GM08714 (cell line): ENCODE measurements at regions not wholly inside any gene's neighbourhood (a gene's known extent, or its start where the extent isn't known, plus 50 kb on each side); places are given as distances from the start of the nearest gene placed in this dataset.

Experiments
- H3K4me3 ChIP-seq: fragments of 200-500 bp; sonication (Bioruptor generic); 2 replicates; pipeline ENCODE4 v1.5.1; 2014; ENCODE audit warnings: mild to moderate bottlenecking, low read length, inconsistent platforms
- ZNF274 ChIP-seq: IDR thresholded peaks from 2 replicates; pipeline ENCODE4 v1.6.1; 2012; ENCODE audit warnings: mild to moderate bottlenecking, low read depth, low read length

GRCh38 chr18:42606886-42607495, 508.5 kb downstream of the RIT2 start:
- no peak overlapping the region for H3K4me3 ChIP-seq
- TF ChIP-seq ZNF274: no peak

GRCh38 chr18:42611134-42611533, 504.4 kb downstream of the RIT2 start:
- no peak for TF ChIP-seq ZNF274
- no peak overlapping the region for H3K4me3 ChIP-seq

DNA sequence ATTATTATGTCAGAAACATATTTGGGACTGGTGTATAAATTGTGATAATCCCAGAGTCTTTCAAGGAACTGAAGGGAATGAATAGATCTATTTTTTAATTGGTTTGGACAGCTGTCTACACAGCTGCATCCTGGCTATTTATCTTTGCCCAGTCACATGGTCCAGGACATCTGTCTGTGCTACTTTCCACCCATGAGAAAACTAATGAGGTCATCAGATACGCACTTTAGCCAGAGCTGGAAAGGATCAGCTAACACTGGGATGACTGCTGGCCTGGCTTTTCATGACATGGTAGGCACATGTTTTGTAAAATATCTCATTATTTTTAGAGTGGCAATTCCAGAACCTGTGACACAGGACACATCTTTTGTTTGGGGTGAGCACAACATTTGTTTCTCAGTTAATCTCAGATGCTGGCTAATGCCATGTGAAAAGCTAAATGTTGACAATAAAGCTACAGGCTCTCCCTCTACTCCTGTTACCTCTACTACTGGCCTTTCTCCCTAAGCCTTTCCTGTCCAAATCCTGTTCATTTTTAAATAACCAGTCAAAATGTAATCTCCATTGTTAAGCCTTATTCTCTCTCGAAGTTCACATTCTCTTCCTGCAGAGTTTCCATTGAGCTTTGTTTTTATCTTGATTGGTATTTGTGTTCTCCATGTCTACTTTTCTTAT, 500.7 kb downstream of the RIT2 start:
- TF ChIP-seq ZNF274: no peak
- H3K4me3 ChIP-seq: no peak overlapping the region

DNA sequence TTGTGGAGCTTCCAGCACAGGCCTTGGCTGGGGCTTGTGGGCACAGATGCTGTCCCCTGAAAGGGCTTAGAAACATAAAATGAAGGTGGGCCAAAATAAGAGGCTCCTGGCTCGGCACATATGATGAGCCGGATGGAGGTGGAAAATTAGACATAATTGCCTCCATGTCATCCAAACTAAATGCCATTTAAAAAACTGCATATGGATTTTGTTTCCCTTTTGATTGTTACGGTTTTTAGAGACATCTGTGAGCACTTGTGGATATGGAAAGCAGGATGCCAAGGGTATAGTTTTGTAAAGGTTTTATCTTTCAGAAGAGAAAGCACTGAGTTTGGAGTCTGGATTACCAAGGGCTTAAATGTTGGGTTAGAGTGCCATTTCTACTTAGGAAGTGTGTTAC, 498.3 kb downstream of the RIT2 start:
- no peak overlapping the region for H3K4me3 ChIP-seq
- no peak for TF ChIP-seq ZNF274

GRCh38 chr18:42619771-42620170, 495.7 kb downstream of the RIT2 start:
- TF ChIP-seq ZNF274: no peak
- H3K4me3 ChIP-seq: no peak overlapping the region

- H3K4me3 ChIP-seq: no peak overlapping the region
- no peak for TF ChIP-seq ZNF274
Observed at GRCh38 chr18:42620657-42621056, 494.8 kb downstream of the RIT2 start.

GRCh38 chr18:42623935-42624334, 491.6 kb downstream of the RIT2 start:
- H3K4me3 ChIP-seq: no peak overlapping the region
- no peak for TF ChIP-seq ZNF274

DNA sequence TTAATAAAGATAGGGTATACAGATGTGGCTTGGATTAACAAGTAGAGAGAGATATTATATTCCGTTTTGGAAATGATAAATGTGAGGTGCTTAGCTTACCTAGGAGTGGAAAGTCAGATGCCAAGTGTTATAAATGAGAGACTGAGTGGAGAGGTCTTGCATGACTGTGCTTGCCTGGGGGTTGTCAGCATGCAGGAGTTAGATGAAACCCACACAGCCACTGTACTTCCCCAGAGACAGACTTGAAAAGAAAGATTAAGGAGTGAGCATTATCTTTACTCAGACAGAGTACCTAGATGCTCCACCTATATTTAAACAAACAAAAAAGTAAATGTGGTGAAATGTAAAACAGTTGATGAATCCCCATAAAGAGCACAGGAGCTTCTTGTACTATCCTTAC, 482.7 kb downstream of the RIT2 start:
- H3K4me3 ChIP-seq: no peak overlapping the region
- no peak for TF ChIP-seq ZNF274

DNA sequence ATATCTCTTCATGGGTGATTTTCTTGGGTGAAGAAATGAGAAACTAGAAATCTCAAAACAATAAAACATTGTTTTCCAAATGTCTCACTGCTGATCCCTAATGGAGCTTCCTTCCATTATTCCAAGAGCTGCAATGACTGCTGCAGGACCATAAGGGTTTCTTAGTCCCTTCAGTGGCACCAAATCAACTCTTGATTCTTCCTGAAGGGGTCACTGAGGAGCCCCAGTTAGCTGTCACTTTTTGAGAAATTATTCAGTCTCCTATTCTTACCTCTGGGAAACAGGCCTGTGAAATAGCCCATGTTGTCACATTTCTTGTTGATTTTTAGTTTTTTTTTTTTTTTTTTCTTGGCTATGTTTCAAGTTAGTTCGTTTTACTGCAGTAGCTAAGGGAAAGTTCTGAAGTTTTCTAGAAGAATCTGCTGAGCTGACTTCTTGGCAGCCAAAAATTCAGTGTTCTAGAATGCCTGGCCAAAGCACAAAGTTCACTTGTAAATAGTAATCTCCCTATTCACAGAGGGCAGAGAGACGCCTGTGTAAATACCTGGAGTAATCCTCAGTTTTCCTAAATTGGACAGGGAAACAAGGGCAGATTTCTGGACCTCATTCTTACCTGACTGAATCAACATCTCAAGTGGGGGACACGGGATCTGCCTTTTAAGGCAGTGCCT, 480.0 kb downstream of the RIT2 start:
- H3K4me3 ChIP-seq: no peak overlapping the region
- TF ChIP-seq ZNF274: no peak

DNA sequence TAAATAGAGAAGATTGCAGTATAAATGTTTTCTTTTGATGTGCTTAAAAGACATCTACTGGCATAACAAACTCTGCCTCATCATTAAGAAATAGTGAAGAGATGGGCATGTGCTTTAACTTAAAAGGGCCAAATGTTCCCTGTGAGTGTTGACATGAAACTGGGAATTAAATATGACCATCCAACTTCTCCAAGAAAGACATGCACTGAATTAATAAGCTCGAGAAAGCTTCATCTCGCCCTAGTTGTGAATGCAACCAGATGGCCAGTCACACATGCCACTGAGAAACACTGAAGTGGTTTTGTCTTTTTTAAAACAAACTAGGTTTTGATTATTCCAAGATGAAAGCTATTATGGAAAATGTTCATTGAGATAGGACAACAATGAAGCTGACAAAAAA, 479.2 kb downstream of the RIT2 start:
- TF ChIP-seq ZNF274: no peak
- H3K4me3 ChIP-seq: no peak overlapping the region

GRCh38 chr18:42640160-42640559, 475.3 kb downstream of the RIT2 start:
- no peak for TF ChIP-seq ZNF274
- no peak overlapping the region for H3K4me3 ChIP-seq

- TF ChIP-seq ZNF274: no peak
- no peak overlapping the region for H3K4me3 ChIP-seq
Observed at GRCh38 chr18:42641996-42642395, 473.5 kb downstream of the RIT2 start.

- TF ChIP-seq ZNF274: no peak
- no peak overlapping the region for H3K4me3 ChIP-seq
Observed at GRCh38 chr18:42644729-42645131, 470.8 kb downstream of the RIT2 start.

GRCh38 chr18:42649331-42650035, 466.0 kb downstream of the RIT2 start:
- no peak for TF ChIP-seq ZNF274
- H3K4me3 ChIP-seq: no peak overlapping the region

GRCh38 chr18:42654556-42654955, 460.9 kb downstream of the RIT2 start:
- H3K4me3 ChIP-seq: no peak overlapping the region
- TF ChIP-seq ZNF274: no peak

- no peak for TF ChIP-seq ZNF274
- no peak overlapping the region for H3K4me3 ChIP-seq
Observed at GRCh38 chr18:42657551-42657950, 457.9 kb downstream of the RIT2 start.
